GM18867 (cell line): ENCODE measurements at regions not wholly inside any gene's neighbourhood (a gene's known extent, or its start where the extent isn't known, plus 50 kb on each side); places are given as distances from the start of the nearest gene placed in this dataset.

Experiments used
- ATAC-seq: cut with Tn5 transposase; IDR thresholded peaks from one replicate; pipeline ENCODE4 v1.9.1; 2021; ENCODE audit warnings: mild to moderate bottlenecking, moderate library complexity; ENCODE audit not compliant: unreplicated experiment

DNA sequence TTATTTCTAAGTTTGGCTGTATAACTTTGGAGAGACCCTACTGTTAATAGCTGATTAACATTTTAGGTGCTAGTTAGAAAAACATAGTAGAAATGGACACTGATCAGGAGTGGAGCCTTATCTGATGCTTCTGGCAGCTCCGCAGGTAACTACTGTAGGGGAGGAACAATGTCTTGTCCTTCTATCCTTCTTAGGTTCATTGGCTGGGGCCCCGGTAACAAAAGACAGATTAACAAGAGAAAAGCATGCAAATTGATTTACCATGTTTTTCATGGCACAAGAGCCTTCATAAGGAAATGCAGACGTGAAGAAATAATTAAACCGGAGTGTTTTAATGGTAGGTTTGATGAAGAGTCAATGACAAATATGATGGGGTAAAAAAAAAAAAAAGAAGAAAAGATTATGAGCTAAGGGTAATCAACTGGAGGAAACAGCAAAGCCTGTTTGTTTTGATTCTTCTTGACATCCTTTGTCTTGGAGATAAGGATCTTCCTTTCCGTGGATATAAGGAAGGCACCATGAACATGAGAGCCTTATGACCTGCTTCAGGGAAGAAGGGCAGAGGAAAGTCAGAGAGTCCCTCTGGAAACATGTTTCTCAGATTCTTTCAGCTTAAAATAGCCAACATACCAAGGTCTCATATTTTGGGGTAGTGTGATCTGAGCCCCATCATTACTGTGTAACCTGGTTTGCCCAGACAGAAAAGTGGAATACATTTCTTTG, 62.4 kb upstream of the GCFC2 start:
- no peak for ATAC-seq

DNA sequence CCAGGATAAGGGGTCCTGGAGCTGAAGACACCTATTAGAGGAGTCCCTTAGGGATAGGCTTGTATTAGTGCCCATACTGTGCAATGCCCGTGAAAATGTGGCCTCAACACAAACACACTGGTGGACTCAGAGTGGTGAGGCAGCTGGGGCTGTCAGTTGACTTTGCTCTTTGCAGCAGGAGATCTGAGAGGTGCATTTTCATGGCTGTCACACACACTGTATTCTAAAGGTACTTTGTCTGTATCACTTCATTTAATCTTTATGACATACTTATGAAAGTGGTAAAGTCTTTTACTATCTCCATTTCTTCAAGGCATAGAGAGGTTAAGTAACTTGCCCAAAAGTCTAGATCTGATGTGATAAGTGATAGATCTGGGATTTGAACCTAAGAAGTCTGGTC, 55.1 kb upstream of the GCFC2 start:
- ATAC-seq = no peak

DNA sequence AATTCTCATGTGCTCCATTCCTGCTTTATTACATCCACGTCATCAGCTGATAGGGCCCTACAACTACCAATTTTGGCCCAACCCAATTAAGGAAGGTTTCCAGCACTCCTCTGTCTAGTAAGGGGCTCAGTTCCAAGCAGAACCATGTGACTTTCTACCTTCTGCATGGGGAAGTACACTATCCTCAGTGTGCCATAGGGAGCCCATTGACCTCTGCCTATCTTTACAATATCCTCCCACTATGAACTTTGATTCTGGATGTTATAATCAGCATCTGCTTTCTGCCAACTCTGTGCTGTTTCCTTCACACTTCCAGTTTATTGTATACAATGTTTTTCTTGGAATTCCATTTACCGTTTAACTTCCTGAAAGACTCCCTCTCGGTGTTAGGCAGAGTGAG, 53.9 kb upstream of the GCFC2 start:
- ATAC-seq = no peak
